ENCODE measurements at regions not wholly inside any gene's neighbourhood (a gene's known extent, or its start where the extent isn't known, plus 50 kb on each side); places are given as distances from the start of the nearest gene placed in this dataset.

DNA sequence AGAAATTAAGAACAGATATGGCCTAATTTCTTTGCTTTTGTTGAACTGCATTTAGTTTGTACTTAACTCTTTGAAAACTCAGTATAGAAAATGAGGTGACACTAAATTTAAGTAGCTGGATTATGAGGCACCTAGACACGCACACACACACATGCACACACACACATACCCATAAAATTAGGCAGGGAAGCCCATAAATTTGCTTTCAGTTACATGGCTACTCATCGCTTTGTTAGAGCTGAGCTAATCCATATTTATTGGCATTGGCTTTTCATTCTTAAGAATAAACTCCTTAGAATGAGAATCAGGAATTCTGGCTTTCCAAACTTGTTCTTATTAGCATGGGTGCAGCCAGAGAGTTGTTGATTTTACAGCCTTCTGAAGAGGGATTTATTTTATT, 61.7 kb upstream of the MBNL2 start:
- Histone ChIP-seq H4K20me1 (ENCODE audit: insufficient read depth) (no peaks in the 10 kb centered on the region), H3K27me3 (ENCODE audit: insufficient read depth) (no peaks in the 10 kb centered on the region), H3K4me3 (ENCODE audit: low read depth in 2 of 2, low read length in 1 of 2) (no peak overlapping the region), H3K79me2 (ENCODE audit: insufficient read depth) (no peaks in the 10 kb centered on the region), H2AFZ (ENCODE audit: low read depth) (no peak overlapping the region), H3K36me3 (replicated peaks in 1 of 2; ENCODE audit: control insufficient read depth in 1 of 2, insufficient read depth in 2 of 2, low read length in 1 of 2) (no peaks in the 10 kb centered on the region), H3F3A (replicated peaks; ENCODE audit: insufficient read depth) (no peaks in the 10 kb centered on the region), H3K9me2 (no peaks in the 10 kb centered on the region), H3K27ac (ENCODE audit: low read depth in 2 of 2, low read length in 1 of 2) (no peak overlapping the region), H3K9me3 (no peaks in the 10 kb centered on the region), H3K9ac (no peak overlapping the region), H3K4me1 (ENCODE audit: control insufficient read depth in 1 of 2, insufficient read depth in 2 of 2, low read depth in 1 of 2, low read length in 1 of 2) (no peaks in the 10 kb centered on the region), H3K4me2 (no peak overlapping the region)
- TF ChIP-seq RXRA (IDR thresholded peaks at IDR 0.05; ENCODE audit: borderline replicate concordance, low read depth) (no peak), RCOR1 (IDR thresholded peaks at IDR 0.05; ENCODE audit: low read length) (no peak), NFIC (IDR thresholded peaks at IDR 0.05; ENCODE audit: borderline replicate concordance) (no peak), TAF1 (IDR thresholded peaks at IDR 0.05; ENCODE audit: borderline replicate concordance, low read depth, low read length) (no peak), POLR2AphosphoS5 (IDR thresholded peaks at IDR 0.05; ENCODE audit: low read depth, low read length) (no peak), TEAD4 (IDR thresholded peaks at IDR 0.05; ENCODE audit: borderline replicate concordance, insufficient read depth) (no peak), REST (IDR thresholded peaks at IDR 0.05; ENCODE audit: low read depth, low read length) (no peak), GABPA (IDR thresholded peaks at IDR 0.05; ENCODE audit: low read depth) (no peak), CHD2 (IDR thresholded peaks at IDR 0.05; ENCODE audit: low read length, partially characterized antibody) (no peak), ELF1 (IDR thresholded peaks at IDR 0.05) (no peak), MEF2A (IDR thresholded peaks at IDR 0.05; ENCODE audit: borderline replicate concordance, low read depth) (no peak), FOSL2 (IDR thresholded peaks at IDR 0.05; ENCODE audit: borderline replicate concordance, low read depth) (no peak), YY1 (IDR thresholded peaks at IDR 0.05; ENCODE audit: low read depth) (no peak), MXI1 (IDR thresholded peaks at IDR 0.05; ENCODE audit: low read depth, low read length) (no peak), GATA2 (CRISPR knock-in tag; IDR thresholded peaks at IDR 0.05) (no peak), NRF1 (IDR thresholded peaks at IDR 0.05; ENCODE audit: low read depth, low read length) (no peak)
- TF ChIP-seq, protein P1, sequence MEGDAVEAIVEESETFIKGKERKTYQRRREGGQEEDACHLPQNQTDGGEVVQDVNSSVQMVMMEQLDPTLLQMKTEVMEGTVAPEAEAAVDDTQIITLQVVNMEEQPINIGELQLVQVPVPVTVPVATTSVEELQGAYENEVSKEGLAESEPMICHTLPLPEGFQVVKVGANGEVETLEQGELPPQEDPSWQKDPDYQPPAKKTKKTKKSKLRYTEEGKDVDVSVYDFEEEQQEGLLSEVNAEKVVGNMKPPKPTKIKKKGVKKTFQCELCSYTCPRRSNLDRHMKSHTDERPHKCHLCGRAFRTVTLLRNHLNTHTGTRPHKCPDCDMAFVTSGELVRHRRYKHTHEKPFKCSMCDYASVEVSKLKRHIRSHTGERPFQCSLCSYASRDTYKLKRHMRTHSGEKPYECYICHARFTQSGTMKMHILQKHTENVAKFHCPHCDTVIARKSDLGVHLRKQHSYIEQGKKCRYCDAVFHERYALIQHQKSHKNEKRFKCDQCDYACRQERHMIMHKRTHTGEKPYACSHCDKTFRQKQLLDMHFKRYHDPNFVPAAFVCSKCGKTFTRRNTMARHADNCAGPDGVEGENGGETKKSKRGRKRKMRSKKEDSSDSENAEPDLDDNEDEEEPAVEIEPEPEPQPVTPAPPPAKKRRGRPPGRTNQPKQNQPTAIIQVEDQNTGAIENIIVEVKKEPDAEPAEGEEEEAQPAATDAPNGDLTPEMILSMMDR (IDR thresholded peaks at IDR 0.05), result no peak
- TF ChIP-seq, protein P2, sequence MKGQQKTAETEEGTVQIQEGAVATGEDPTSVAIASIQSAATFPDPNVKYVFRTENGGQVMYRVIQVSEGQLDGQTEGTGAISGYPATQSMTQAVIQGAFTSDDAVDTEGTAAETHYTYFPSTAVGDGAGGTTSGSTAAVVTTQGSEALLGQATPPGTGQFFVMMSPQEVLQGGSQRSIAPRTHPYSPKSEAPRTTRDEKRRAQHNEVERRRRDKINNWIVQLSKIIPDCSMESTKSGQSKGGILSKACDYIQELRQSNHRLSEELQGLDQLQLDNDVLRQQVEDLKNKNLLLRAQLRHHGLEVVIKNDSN (IDR thresholded peaks at IDR 0.05; ENCODE audit: borderline replicate concordance, low read depth), result no peak
- 74% methylated on average over 2 of the region's 2 CpGs for WGBS (ENCODE audit: low lambda C conversion rate)
- no peak for DNase-seq
- ChIA-PET POLR2A (no interaction called here), CTCF (no interaction called here)
